GM12891 (cell line): ENCODE measurements at regions not wholly inside any gene's neighbourhood (a gene's known extent, or its start where the extent isn't known, plus 50 kb on each side); places are given as distances from the start of the nearest gene placed in this dataset.

Experiments used
- DNase-seq: peaks from one replicate; pipeline ENCODE4 v3.0.0; 2011; ENCODE audit warnings: low spot score; ENCODE audit not compliant: insufficient read length
- FAIRE-seq: peaks from 2 replicates; lab custom pipeline; 2011; peaks lifted over from hg19 to GRCh38; lab: Jason Lieb, UNC
- PAX5 ChIP-seq: IDR thresholded peaks from 2 replicates; pipeline ENCODE4 v1.6.1; 2011; ENCODE audit warnings: low read length, moderate library complexity, mild to moderate bottlenecking; ENCODE audit not compliant: insufficient read depth, severe bottlenecking
- POLR2A ChIP-seq: IDR thresholded peaks from 2 replicates; pipeline ENCODE4 v1.6.1; 2011; ENCODE audit warnings: low read depth, low read length, control low read depth
- POLR2AphosphoS5 ChIP-seq: IDR thresholded peaks from 2 replicates; pipeline ENCODE4 v1.6.1; 2011; ENCODE audit warnings: low read depth, low read length, control low read depth
- POU2F2 ChIP-seq: IDR thresholded peaks from 2 replicates; pipeline ENCODE4 v1.6.1; 2011; ENCODE audit warnings: low read depth, mild to moderate bottlenecking, control low read depth, low read length, moderate library complexity
- SPI1 ChIP-seq: IDR thresholded peaks from 2 replicates; pipeline ENCODE4 v1.6.1; 2011; ENCODE audit warnings: low read depth, low read length, control low read depth
- TAF1 ChIP-seq: IDR thresholded peaks from 2 replicates; pipeline ENCODE4 v1.6.1; 2011; ENCODE audit warnings: low read depth, low read length, control low read depth

DNA sequence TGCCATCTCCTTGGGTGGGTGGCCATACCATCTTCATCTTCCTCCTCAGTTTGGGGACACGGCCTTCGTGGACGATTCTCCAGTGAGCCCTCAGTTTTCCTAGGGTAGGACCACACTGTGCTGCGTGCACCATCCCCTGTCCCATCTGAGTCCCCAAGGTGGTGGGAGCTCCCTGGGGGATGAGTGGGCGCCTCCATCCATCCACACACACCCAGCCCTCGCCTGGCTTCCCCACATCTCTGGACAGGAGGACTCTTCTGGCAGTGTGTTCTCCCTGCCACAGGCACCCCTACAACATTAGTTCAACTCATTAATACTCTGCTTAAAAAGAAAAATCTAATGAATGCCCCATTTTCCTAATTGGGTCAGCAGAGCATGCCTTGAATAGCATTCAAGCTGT lies 408.5 kb downstream of the SHANK2 start:
- FAIRE-seq (no peak), DNase-seq (no peak)
- no peak for TF ChIP-seq POLR2A
- TF ChIP-seq TAF1, result no peak
- TF ChIP-seq PAX5, result no peak
- no peak for TF ChIP-seq POU2F2
- no peak for TF ChIP-seq SPI1
- TF ChIP-seq POLR2AphosphoS5, result no peak

DNA sequence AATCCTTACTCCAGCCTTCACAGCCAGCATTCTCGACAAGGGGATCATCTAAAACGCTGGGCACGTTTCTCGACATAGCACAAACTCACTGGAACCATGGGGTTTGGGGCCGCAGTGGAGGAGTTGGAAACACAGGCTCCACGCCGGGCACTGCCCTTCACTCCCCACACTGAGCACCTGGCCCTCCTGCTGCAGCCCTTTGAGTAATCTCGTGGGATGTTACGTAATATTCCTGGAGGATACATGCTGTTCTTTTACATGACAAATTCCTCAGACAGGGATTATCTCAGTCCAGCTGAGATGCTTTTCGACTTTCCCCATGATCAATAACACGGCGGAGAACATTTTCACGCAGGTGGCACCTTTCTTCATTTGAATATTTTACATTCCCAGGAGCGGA lies 408.0 kb downstream of the SHANK2 start:
- no peak for TF ChIP-seq POLR2A
- no peak for TF ChIP-seq TAF1
- no peak for TF ChIP-seq PAX5
- no peak for TF ChIP-seq POLR2AphosphoS5
- no peak for TF ChIP-seq SPI1
- no peak for TF ChIP-seq POU2F2
- DNase-seq (no peak), FAIRE-seq (no peak)

DNA sequence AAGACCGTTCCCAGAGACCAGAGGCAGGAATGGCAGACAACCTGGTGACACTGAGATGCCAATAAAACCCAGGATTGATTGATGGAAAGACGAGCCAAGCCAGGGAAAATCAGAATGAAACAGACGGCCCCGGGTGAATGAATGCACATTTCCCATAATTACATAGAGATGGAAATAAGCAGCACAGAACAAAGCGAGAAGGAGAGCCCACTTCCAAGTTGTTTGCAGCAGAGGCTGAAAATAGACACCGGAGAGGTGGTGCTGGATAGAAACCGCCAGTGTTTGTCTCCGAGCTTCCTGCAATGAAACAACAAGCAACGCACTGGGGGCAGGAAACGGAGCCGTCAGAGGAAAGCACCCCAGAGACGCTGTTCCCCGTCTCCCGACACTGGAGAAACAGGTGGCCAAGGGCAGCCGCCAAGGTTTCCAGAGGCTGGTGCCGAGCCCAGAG lies 406.8 kb downstream of the SHANK2 start:
- no peak for FAIRE-seq
- DNase-seq, result no peak
- TF ChIP-seq POLR2AphosphoS5 (no peak), PAX5 (no peak), SPI1 (no peak)

DNA sequence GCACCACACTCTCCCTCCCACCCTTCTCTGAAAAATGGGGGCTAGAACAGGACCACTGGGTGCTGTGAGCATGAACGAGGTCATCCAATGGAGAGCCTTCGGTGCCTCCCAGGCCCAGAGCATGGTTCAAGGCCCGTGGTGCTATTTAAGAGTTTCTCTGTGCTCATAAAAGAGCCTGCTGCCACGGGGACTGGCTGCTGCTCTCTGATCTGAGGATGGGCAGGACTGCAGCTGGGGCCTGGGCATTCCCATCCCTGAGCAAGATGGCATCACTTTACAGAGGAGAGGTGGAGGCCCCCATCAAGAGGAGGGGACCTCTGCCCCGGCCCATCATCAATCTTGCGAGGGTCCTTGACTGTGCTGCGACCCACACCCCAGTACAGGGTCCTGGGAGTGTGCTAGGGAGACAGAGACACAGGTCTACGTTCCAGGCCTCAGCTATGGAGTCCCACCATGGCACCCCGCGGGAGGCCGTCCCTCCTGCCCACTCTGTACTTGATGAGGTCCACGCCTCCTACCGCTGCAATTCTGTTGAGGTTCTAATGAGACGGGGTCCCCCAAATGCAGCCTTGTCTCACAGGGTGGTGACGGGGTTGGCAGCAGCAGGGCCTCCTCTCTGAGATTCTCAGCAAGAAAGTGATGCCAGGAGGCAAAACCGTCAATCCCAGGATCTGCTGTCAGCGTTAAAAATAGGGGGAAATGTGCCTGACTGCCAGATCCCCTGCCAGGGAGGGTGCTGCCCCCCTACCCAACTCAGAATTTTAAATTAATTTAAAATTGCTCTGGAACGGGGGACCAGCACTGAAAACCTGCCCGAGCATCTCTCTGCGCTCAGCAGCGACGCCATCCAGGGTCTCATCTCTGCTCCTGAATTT lies 405.4 kb downstream of the SHANK2 start:
- TF ChIP-seq POLR2A (no peak), POLR2AphosphoS5 (no peak), POU2F2 (no peak), SPI1 (no peak), TAF1 (no peak), PAX5 (no peak)
- no peak for DNase-seq
- no peak for FAIRE-seq

DNA sequence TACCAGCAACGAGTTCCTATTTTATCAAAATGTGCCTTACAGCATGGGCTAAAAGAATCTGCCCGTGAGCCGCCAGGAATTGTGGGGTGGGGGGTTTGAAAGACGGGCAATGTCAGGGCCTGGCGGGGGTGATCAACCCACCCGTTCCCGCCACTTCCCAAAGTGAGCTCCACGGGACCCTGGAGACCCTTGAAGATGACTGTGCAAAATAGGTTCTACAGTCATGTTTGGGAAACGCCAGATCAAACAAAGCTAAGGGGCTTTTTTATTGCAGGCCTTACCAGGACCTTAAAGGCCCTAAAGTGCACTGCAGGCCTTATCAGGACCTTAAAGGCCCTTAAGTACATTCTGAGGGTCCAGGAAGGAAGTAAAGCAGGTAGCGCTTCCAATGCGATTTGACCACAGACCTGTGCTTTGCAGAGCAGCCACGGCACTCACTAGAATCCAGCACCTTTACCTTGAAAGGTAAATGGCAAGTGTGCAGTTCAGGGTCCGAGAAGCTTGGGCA lies 404.1 kb downstream of the SHANK2 start:
- TF ChIP-seq SPI1, result no peak
- no peak for TF ChIP-seq PAX5
- no peak for TF ChIP-seq POLR2AphosphoS5
- no peak for TF ChIP-seq TAF1
- no peak for TF ChIP-seq POU2F2
- TF ChIP-seq POLR2A, result no peak
- no peak for DNase-seq
- no peak for FAIRE-seq

DNA sequence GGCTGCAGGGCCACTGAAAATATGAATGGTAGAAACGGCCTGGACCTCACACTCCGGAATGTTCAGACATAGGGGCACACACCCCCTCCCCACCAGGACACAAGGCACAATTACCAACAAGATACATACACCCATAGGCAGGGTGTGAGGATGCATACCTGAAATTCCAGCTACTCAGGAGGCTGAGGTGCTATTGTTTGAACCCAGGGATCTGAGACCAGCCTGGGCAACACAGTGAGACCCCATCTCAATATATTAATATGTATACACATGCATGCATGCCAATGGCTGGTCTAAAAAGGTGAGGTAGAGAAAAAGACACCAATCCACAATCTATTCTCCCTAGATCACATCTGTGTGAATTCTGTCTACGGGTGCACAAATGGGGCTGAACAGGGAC lies 403.3 kb downstream of the SHANK2 start:
- no peak for TF ChIP-seq SPI1
- DNase-seq (no peak), FAIRE-seq (no peak)

DNA sequence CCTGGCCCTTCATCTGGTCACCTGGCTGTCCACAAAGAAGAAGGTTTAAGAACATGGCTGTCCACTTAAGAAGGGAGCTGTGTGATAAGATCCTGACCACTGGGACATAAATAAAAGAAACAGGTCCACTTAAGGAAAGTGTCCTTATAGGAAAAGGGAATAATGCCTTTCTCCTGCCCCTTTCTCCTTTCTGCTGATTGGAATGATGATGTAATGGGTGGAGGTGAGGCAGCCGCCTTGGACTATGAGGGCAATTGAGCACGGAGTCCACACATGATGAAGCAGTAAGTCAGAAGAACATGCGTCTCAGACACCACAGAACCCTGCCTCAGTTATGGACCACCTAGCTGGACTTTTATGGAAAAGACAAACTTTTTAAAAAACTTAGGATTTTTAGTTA lies 401.1 kb downstream of the SHANK2 start:
- TF ChIP-seq TAF1 (no peak), POLR2AphosphoS5 (no peak), POLR2A (no peak), SPI1 (no peak), POU2F2 (no peak)
- FAIRE-seq, result no peak
- no peak for DNase-seq

DNA sequence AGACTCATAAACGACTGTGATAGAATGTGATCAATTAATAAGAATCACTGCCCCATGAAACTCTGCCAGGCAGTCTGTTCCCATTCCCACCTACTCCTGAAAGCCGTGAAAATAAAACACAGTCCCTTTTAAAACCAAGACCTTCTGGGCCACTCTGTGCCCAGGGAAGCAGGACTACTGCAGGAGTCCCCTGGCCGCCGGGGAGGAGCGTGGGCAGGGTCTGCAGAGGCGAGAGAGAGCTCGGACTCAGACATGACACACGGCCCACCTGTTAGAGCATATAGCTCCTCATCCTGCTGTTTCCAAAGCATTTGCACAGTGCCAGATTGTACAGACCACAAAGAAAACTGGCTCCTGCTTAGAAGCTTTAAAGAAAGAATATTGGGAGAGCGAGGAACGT lies 400.5 kb downstream of the SHANK2 start:
- DNase-seq (no peak), FAIRE-seq (no peak)

DNA sequence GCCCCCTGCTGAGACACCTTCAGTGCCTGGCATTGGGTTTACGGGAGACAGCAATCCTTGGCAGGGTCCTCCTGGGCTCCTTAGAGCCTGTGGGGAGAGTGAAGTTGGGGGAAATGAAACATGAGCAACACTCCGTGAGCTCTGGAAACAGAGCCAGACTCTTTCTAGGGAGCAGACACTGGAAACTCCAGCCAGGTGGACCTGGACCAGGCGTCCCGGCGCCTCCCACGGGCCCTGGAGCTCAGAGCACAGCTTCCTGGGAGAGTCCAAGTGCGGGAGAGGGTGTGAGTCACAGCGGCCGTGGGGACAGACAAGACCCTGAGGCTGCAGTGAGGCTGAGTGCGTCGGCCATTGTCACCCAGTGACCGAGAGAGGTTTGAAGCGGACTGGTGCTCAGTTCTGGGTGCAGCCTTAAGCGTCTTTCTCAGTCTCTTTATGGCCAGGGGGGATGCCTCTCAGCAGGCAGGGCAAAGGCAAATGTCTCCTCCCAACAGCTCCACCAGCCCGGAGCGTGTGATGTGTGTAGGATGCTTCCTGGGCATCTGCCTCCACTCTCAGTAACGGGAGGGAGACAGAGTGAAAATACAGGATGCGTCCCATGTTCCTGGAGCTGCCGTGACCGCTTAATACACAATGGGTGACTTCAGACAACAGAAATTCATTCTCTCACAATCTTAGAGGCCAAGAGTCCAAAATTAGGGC lies 399.2 kb downstream of the SHANK2 start:
- DNase-seq (no peak), FAIRE-seq (no peak)
- TF ChIP-seq POU2F2, result no peak
- TF ChIP-seq TAF1, result no peak
- no peak for TF ChIP-seq POLR2A
- no peak for TF ChIP-seq POLR2AphosphoS5
- no peak for TF ChIP-seq PAX5

More for the DNA sequence above, 400.5 kb downstream of the SHANK2 start:
- TF ChIP-seq PAX5, result no peak
- no peak for TF ChIP-seq TAF1
- TF ChIP-seq SPI1, result no peak
- TF ChIP-seq POU2F2, result no peak
- no peak for TF ChIP-seq POLR2AphosphoS5
- no peak for TF ChIP-seq POLR2A

DNA sequence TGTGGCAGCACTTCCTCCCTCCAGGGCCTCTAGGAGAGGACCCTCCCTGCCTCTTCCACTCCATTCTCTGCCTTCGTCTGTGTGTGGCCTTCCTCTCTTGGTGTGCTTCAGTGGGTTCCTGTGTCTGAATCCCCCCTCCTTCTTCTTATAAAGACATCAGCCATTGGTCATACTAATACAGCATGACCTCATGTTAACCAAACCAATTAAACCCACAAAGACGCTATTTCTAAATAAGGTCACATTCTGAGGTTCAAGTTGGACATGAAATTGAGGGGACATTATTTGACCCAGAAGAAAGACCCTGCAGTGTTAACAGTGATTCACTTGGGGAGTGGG lies 398.6 kb downstream of the SHANK2 start:
- DNase-seq (no peak), FAIRE-seq (no peak)
- TF ChIP-seq SPI1, result no peak
- no peak for TF ChIP-seq TAF1
- no peak for TF ChIP-seq POLR2AphosphoS5
- TF ChIP-seq POU2F2, result no peak
- no peak for TF ChIP-seq POLR2A
- TF ChIP-seq PAX5, result no peak
